Colonic mucosa (tissue), 4 donors: ENCODE measurements at regions not wholly inside any gene's neighbourhood (a gene's known extent, or its start where the extent isn't known, plus 50 kb on each side); places are given as distances from the start of the nearest gene placed in this dataset.

ENCODE experiments used
- DNase-seq: peaks from one replicate; pipeline ENCODE4 v3.0.0-alpha.2; 2020
- H3K27ac ChIP-seq: fragments of 200-600 bp; one replicate; pipeline ENCODE4 v1.8.0; 2021
- H3K27me3 ChIP-seq: fragments of 200-600 bp; one replicate; pipeline ENCODE4 v1.8.0; 2021
- H3K36me3 ChIP-seq: fragments of 200-600 bp; one replicate; pipeline ENCODE4 v1.8.0; 2021
- H3K4me1 ChIP-seq: fragments of 200-600 bp; one replicate; pipeline ENCODE4 v1.8.0; 2021; ENCODE audit warnings: mild to moderate bottlenecking
- H3K4me3 ChIP-seq: fragments of 200-600 bp; one replicate; pipeline ENCODE4 v1.8.0; 2021
- H3K9ac ChIP-seq, 2 donors: one replicate each; pipeline ENCODE4 v1.7.0; 2013; ENCODE audit warnings: control low read depth in 2 of 2, low read depth in 2 of 2, low read length in 2 of 2
- H3K9me3 ChIP-seq: fragments of 200-600 bp; one replicate; pipeline ENCODE4 v1.8.0; 2021
- CTCF ChIP-seq: fragments of 200-600 bp; IDR thresholded peaks from one replicate; pipeline ENCODE4 v1.8.0; 2022; ENCODE audit warnings: antibody characterized with exemption, mild to moderate bottlenecking
- intact Hi-C: fragments of 100-400 bp; cut with DNase I; formaldehyde crosslinking; loops from one replicate; pipeline ENCODE4 v1.14.1; 2022
- donor health status: healthy.
- donor health status: DM: no; HTN: no; CAD: no.
- donor health status: DM: no; HTN: no; CAD: no.

- TF ChIP-seq CTCF, result no peak
- H3K4me3 ChIP-seq, result no peak overlapping the region
- H3K4me1 ChIP-seq, result no peaks in the 10 kb centered on the region
- H3K9ac ChIP-seq, result no peak overlapping the region
- H3K36me3 ChIP-seq, result no peaks in the 10 kb centered on the region
- H3K9me3 ChIP-seq, result no peaks in the 10 kb centered on the region
- no peak for DNase-seq
- H3K27me3 ChIP-seq, result no peaks in the 10 kb centered on the region
- intact Hi-C loops, result no loop called here
- H3K27ac ChIP-seq, result no peak overlapping the region
Observed at GRCh38 chr3:5347486-5347885, 160.0 kb downstream of the EDEM1 start.

GRCh38 chr3:5348229-5348902 lies 160.9 kb downstream of the EDEM1 start:
- no peak overlapping the region for H3K9ac ChIP-seq
- no peak overlapping the region for H3K27ac ChIP-seq
- DNase-seq, result no peak
- TF ChIP-seq CTCF, result no peak
- H3K9me3 ChIP-seq, result no peaks in the 10 kb centered on the region
- intact Hi-C loops, result no loop called here
- no peaks in the 10 kb centered on the region for H3K4me1 ChIP-seq
- no peaks in the 10 kb centered on the region for H3K27me3 ChIP-seq
- no peak overlapping the region for H3K4me3 ChIP-seq
- no peaks in the 10 kb centered on the region for H3K36me3 ChIP-seq

- H3K27ac ChIP-seq, result no peak overlapping the region
- no peak overlapping the region for H3K4me3 ChIP-seq
- H3K27me3 ChIP-seq, result no peaks in the 10 kb centered on the region
- H3K36me3 ChIP-seq, result no peaks in the 10 kb centered on the region
- intact Hi-C loops, result no loop called here
- DNase-seq, result no peak
- no peaks in the 10 kb centered on the region for H3K4me1 ChIP-seq
- no peak overlapping the region for H3K9ac ChIP-seq
- TF ChIP-seq CTCF, result no peak
- H3K9me3 ChIP-seq, result no peaks in the 10 kb centered on the region
Observed at GRCh38 chr3:5349343-5349742, 161.8 kb downstream of the EDEM1 start.

GRCh38 chr3:5357089-5357488 lies 169.6 kb downstream of the EDEM1 start:
- H3K4me3 ChIP-seq, result no peak overlapping the region
- TF ChIP-seq CTCF, result no peak
- H3K36me3 ChIP-seq, result no peaks in the 10 kb centered on the region
- intact Hi-C loops, result no loop called here
- no peaks in the 10 kb centered on the region for H3K27me3 ChIP-seq
- H3K4me1 ChIP-seq, result no peaks in the 10 kb centered on the region
- H3K9me3 ChIP-seq, result no peaks in the 10 kb centered on the region
- H3K27ac ChIP-seq, result no peak overlapping the region
- no peak overlapping the region for H3K9ac ChIP-seq
- DNase-seq, result no peak

GRCh38 chr3:5358911-5359310 lies 171.4 kb downstream of the EDEM1 start:
- intact Hi-C loops, result no loop called here
- TF ChIP-seq CTCF, result no peak
- H3K27ac ChIP-seq, result no peak overlapping the region
- no peak overlapping the region for H3K9ac ChIP-seq
- no peaks in the 10 kb centered on the region for H3K36me3 ChIP-seq
- H3K4me3 ChIP-seq, result no peak overlapping the region
- DNase-seq, result no peak
- no peaks in the 10 kb centered on the region for H3K27me3 ChIP-seq
- H3K4me1 ChIP-seq, result no peaks in the 10 kb centered on the region
- no peaks in the 10 kb centered on the region for H3K9me3 ChIP-seq
